ENCODE measurements at regions not wholly inside any gene's neighbourhood (a gene's known extent, or its start where the extent isn't known, plus 50 kb on each side); places are given as distances from the start of the nearest gene placed in this dataset.

DNA sequence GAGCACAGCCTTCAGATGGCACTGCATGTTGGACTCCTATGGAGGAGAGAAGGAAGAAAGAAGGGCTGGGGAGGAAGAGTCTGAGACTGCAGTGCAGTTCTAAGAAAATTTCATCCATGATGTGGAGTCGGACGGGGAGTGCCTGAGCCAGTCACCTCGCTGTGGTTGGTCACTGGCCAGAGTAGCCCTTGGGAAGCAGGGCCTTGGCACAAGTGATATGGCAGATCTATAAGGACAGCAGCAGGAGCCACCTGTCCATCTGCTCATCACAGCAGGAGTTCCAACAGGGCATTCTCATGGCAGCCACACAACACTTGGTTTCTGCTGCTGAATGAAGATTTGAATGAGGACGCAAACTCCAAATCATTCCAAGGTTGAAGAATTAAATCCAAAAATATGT, 314.8 kb downstream of the CYP26B1 start:
- Histone ChIP-seq H3K36me3 (no peaks in the 10 kb centered on the region), H3K4me1 (peaks cover 0 to 17% (median 0%) of the 10 kb centered on the region in 4 donors), H3K9me3 (peaks cover 0 to 4% (median 0%) of the 10 kb centered on the region in 4 donors), H3K27me3 (no peaks in the 10 kb centered on the region), H3K4me3 (no peak overlapping the region), H3K27ac (no peak overlapping the region)
- no peak for DNase-seq (ENCODE audit: low spot score in 2 of 2)
- WGBS, 2 donors: 97 to 98% methylated on average over 4 of the region's 4 CpGs
- TF ChIP-seq, protein P1, sequence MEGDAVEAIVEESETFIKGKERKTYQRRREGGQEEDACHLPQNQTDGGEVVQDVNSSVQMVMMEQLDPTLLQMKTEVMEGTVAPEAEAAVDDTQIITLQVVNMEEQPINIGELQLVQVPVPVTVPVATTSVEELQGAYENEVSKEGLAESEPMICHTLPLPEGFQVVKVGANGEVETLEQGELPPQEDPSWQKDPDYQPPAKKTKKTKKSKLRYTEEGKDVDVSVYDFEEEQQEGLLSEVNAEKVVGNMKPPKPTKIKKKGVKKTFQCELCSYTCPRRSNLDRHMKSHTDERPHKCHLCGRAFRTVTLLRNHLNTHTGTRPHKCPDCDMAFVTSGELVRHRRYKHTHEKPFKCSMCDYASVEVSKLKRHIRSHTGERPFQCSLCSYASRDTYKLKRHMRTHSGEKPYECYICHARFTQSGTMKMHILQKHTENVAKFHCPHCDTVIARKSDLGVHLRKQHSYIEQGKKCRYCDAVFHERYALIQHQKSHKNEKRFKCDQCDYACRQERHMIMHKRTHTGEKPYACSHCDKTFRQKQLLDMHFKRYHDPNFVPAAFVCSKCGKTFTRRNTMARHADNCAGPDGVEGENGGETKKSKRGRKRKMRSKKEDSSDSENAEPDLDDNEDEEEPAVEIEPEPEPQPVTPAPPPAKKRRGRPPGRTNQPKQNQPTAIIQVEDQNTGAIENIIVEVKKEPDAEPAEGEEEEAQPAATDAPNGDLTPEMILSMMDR (IDR thresholded peaks at IDR 0.05): no peak
- TF ChIP-seq POLR2A (IDR thresholded peaks at IDR 0.05) (no peak), EP300 (IDR thresholded peaks at IDR 0.05) (no peak)

DNA sequence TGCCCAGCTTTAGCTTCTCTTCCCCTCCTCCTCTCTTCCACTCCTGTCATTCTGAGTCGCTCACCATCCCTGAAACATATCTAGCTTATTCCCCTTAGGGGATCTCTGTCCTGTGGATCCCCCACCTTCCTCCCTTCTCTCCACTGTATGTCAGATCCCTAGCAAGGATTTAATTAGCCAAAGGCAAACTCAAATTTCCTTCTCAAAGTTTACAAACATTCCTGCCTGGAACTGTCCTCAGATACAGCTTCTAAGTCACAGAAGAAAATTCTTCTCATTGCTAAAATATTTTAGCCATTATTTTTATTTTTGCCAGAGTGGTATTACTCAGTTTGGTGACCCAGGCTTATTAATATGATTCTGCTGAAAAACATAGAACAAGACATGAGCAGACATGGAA, 315.3 kb downstream of the CYP26B1 start:
- H3K36me3 ChIP-seq: no peaks in the 10 kb centered on the region
- peaks cover 0 to 17% (median 0%) of the 10 kb centered on the region in 4 donors for H3K4me1 ChIP-seq
- no peaks in the 10 kb centered on the region for H3K27me3 ChIP-seq
- no peak overlapping the region for H3K27ac ChIP-seq
- WGBS, 2 donors: 88 to 95% methylated on average over 1 of the region's 1 CpG
- H3K9me3 ChIP-seq: peaks cover 0 to 4% (median 0%) of the 10 kb centered on the region in 4 donors
- no peak overlapping the region for H3K4me3 ChIP-seq
- DNase-seq (ENCODE audit: low spot score in 2 of 2): no peak
- TF ChIP-seq, protein P1 (IDR thresholded peaks at IDR 0.05): no peak
- TF ChIP-seq EP300 (IDR thresholded peaks at IDR 0.05): no peak
- no peak for TF ChIP-seq POLR2A (IDR thresholded peaks at IDR 0.05)

DNA sequence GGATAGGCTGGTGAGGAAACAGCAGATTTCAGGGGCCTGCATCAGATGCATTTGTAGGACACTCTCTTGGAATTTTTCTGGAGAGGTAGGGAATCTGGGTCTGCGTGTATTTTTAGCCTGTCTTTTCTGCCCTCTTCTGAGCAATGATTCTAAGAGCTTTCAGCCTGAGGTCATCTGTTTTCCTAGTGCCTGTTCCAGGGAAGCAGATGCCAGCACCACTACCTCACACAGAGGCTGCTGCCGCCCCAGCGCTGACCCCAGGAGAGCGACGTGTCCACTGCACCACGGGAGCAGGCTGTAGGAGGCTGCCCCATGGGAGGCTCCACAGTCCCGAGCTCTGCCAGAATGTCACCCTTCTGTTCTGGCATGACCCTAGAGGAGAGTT, 316.5 kb downstream of the CYP26B1 start:
- Histone ChIP-seq H3K4me1 (peaks cover 0 to 17% (median 0%) of the 10 kb centered on the region in 4 donors), H3K27me3 (no peaks in the 10 kb centered on the region), H3K36me3 (no peaks in the 10 kb centered on the region), H3K4me3 (no peak overlapping the region), H3K27ac (peak overlapping the region in 1 of 4 donors; percentile 30), H3K9me3 (peaks cover 0 to 4% (median 0%) of the 10 kb centered on the region in 4 donors)
- WGBS, 2 donors: 31 to 34% methylated on average over 5 to 7 of the region's 7 CpGs
- TF ChIP-seq POLR2A (IDR thresholded peaks at IDR 0.05): no peak
- no peak for TF ChIP-seq EP300 (IDR thresholded peaks at IDR 0.05)
- no peak for DNase-seq (ENCODE audit: low spot score in 2 of 2)

DNA sequence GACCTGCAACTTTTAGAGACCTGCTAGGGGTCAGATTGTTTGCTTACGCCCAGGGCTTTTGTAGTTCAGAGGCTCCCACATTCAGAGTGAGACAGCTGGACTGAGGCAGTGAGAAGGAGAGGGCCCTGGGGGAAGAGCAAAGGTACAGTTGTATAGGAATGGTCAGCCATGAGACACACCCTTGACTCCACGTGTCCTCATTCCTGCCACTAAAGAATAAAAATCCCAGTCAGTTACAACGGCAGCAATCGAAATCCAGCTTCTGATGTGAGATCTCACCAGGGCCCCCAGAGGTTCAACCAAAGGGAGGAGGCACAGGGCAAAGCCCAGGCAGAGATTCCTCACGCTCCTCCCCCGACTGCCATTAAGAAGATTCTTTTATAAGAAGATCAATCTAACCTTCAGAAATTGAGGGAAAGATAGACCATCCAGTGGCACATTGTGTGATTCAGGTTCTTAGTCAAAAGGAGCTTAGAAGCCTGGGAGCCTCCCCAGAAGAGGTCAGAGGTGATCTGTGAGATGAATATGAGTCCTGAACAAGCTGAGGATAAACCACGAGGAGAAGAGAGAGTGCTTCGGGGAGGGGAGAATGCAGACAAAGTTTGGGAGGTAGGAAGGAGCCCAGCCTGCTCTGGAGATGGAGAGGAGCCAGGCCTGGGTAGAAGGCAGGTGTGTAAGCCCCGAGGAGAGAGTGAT, 317.0 kb downstream of the CYP26B1 start:
- H3K27me3 ChIP-seq: no peaks in the 10 kb centered on the region
- TF ChIP-seq, protein P1 (IDR thresholded peaks at IDR 0.05): no peak
- TF ChIP-seq POLR2A (IDR thresholded peaks at IDR 0.05): no peak
- TF ChIP-seq EP300 (IDR thresholded peaks at IDR 0.05): no peak
- H3K9me3 ChIP-seq: peaks cover 0 to 4% (median 0%) of the 10 kb centered on the region in 4 donors
- peaks cover 0 to 17% (median 0%) of the 10 kb centered on the region in 4 donors for H3K4me1 ChIP-seq
- peak overlapping the region in 1 of 4 donors; percentile 30 for H3K27ac ChIP-seq
- 64 to 66% methylated on average over 9 of the region's 9 CpGs for WGBS, 2 donors
- H3K36me3 ChIP-seq: no peaks in the 10 kb centered on the region
- H3K4me3 ChIP-seq: no peak overlapping the region
- DNase-seq (ENCODE audit: low spot score in 2 of 2): no peak

DNA sequence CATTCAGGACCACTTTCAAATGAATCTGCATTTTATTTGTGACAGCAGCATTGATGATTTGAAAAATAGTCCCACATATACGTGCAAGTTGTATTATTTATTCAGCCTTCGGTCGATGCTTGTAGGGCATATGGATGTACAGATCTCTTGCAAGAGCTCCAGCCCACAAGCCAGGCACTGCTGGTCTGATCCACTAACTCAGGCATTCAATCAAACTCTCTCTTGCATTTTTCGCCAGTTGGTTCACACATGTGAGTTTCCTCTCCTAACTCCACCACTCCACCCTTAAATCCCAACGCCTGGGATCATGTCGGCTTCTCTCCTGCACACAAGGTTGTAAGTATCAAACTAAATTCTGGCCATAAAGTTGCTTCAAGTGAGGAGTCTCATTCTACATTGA, 318.7 kb downstream of the CYP26B1 start:
- 82 to 84% methylated on average over 6 of the region's 6 CpGs for WGBS, 2 donors
- Histone ChIP-seq H3K36me3 (no peaks in the 10 kb centered on the region), H3K27ac (no peak overlapping the region), H3K9me3 (peaks cover 0 to 9% (median 0%) of the 10 kb centered on the region in 4 donors), H3K27me3 (no peaks in the 10 kb centered on the region), H3K4me3 (no peak overlapping the region), H3K4me1 (peaks cover 0 to 17% (median 0%) of the 10 kb centered on the region in 4 donors)
- no peak for TF ChIP-seq EP300 (IDR thresholded peaks at IDR 0.05)
- TF ChIP-seq, protein P1 (IDR thresholded peaks at IDR 0.05): no peak
- DNase-seq (ENCODE audit: low spot score in 2 of 2): no peak

Data from tibial nerve (tissue), 4 donors.